Stomach (tissue), 8 donors: ENCODE measurements at regions not wholly inside any gene's neighbourhood (a gene's known extent, or its start where the extent isn't known, plus 50 kb on each side); places are given as distances from the start of the nearest gene placed in this dataset.

ENCODE experiments used
- DNase-seq, 2 donors: peaks; one replicate each; pipeline versions ENCODE4 v3.0.0 to v3.0.0-alpha.2; 2013 to 2019
- H3K27ac ChIP-seq, 5 donors: fragments of 200-600 bp in 4 of 5; sonication (generic) in 4 of 5; one replicate each; pipeline ENCODE4 v1.5.1; 2013 to 2019; ENCODE audit warnings: mild to moderate bottlenecking in 1 of 5, moderate library complexity in 1 of 5
- H3K27me3 ChIP-seq, 3 donors: fragments of 200-600 bp; sonication (generic); one replicate each; pipeline ENCODE4 v1.5.1; 2017 to 2019; ENCODE audit warnings: mixed run types in 1 of 3
- H3K36me3 ChIP-seq, 4 donors: fragments of 200-600 bp; sonication (generic); 1 replicate in 3 of 4; 2 replicates in 1 of 4; pipeline ENCODE4 v1.5.1; 2016 to 2019
- H3K4me1 ChIP-seq, 4 donors: fragments of 200-600 bp; sonication (generic); one replicate each; pipeline ENCODE4 v1.5.1; 2016 to 2019
- H3K4me3 ChIP-seq, 4 donors: fragments of 200-600 bp; sonication (generic) in 3 of 4; one replicate each; pipeline ENCODE4 v1.5.1; 2016 to 2019; ENCODE audit warnings: mild to moderate bottlenecking in 1 of 4
- H3K9me3 ChIP-seq, 4 donors: fragments of 200-600 bp; sonication (generic); one replicate each; pipeline ENCODE4 v1.5.1; 2016 to 2019
- EP300 ChIP-seq: sonication (generic); formaldehyde crosslinking; IDR thresholded peaks from one replicate; pipeline ENCODE4 v1.6.1; 2017; ENCODE audit warnings: antibody characterized with exemption
- POLR2A ChIP-seq, 4 donors: fragments of 450-650 bp; IDR thresholded peaks; one replicate each; pipeline ENCODE4 v1.6.1; 2016; ENCODE audit warnings: antibody characterized with exemption in 4 of 4, control low read depth in 2 of 4, mild to moderate bottlenecking in 1 of 4, moderate library complexity in 1 of 4
- POLR2AphosphoS5 ChIP-seq, 3 donors: sonication (generic); formaldehyde crosslinking; IDR thresholded peaks; one replicate each; pipeline ENCODE4 v1.6.1; 2016; ENCODE audit warnings: antibody characterized with exemption in 3 of 3
- WGBS, 5 donors: extraction: QIAGEN DNeasy Blood & Tissue Kit in 3 of 5; methylation state at CpG; one replicate each; pipeline versions ENCODE4 v1.1.5 to v1.1.7; 2013 to 2018; 5-methylcytosine and 5-hydroxymethylcytosine counted together
- intact Hi-C: fragments of 100-400 bp; cut with DNase I; formaldehyde crosslinking; loops from one replicate; pipeline ENCODE4 v1.15.1; 2023; ENCODE audit warnings: low total_unique reads
- TF ChIP-seq, protein P1 (sequence below), 7 experiments: fragments of 450-650 bp in 4 of 7; fragments of 200-600 bp in 3 of 7; sonication (generic) in 3 of 7; IDR thresholded peaks; one replicate each; pipeline ENCODE4 v1.5.1; 2016 to 2019; ENCODE audit warnings: antibody characterized with exemption in 7 of 7, control low read depth in 2 of 7, mild to moderate bottlenecking in 1 of 7
- donor health status: healthy with polysubstance abuse.
- donor health status: Bipolar disorder and iron deficiency.
- donor health status: healthy.

DNA sequence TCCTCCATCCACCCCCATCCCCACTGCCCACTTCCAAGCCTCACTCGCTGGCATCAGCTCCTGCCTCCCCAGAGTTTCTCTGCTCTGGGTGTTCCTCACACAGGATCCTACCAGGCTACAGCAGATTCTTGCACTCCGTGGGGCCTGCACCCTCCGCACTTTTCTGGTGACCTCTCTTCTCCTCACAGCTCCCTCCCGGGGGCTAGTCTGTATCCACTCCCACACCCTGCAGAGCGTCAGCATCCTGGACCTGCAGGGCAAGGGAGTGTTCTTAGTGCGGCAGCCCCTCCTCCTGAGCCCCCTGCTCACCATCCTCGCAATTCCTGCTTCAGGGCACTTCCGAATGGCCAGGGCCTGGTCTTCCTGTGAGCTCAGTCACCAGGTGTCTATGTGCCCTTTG, 224.2 kb downstream of the DLL1 start:
- H3K4me3 ChIP-seq: no peak overlapping the region
- no peak for TF ChIP-seq POLR2AphosphoS5 (IDR thresholded peaks at IDR 0.05)
- no peak for TF ChIP-seq EP300
- TF ChIP-seq, protein P1, sequence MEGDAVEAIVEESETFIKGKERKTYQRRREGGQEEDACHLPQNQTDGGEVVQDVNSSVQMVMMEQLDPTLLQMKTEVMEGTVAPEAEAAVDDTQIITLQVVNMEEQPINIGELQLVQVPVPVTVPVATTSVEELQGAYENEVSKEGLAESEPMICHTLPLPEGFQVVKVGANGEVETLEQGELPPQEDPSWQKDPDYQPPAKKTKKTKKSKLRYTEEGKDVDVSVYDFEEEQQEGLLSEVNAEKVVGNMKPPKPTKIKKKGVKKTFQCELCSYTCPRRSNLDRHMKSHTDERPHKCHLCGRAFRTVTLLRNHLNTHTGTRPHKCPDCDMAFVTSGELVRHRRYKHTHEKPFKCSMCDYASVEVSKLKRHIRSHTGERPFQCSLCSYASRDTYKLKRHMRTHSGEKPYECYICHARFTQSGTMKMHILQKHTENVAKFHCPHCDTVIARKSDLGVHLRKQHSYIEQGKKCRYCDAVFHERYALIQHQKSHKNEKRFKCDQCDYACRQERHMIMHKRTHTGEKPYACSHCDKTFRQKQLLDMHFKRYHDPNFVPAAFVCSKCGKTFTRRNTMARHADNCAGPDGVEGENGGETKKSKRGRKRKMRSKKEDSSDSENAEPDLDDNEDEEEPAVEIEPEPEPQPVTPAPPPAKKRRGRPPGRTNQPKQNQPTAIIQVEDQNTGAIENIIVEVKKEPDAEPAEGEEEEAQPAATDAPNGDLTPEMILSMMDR (IDR thresholded peaks at IDR 0.05): no peak
- TF ChIP-seq POLR2A (IDR thresholded peaks at IDR 0.05): no peak
- H3K27me3 ChIP-seq: peaks cover 0 to 11% (median 0%) of the 10 kb centered on the region in 3 donors
- 72 to 79% (median 74%) methylated on average over 7 to 8 of the region's 8 CpGs for WGBS, 5 donors
- DNase-seq: no peak
- peaks cover 0 to 7% (median 0%) of the 10 kb centered on the region in 4 donors for H3K4me1 ChIP-seq
- H3K27ac ChIP-seq: no peak overlapping the region
- intact Hi-C loops: no loop called here
- no peaks in the 10 kb centered on the region for H3K36me3 ChIP-seq
- H3K9me3 ChIP-seq: peaks cover 0 to 9% (median 3%) of the 10 kb centered on the region in 4 donors

DNA sequence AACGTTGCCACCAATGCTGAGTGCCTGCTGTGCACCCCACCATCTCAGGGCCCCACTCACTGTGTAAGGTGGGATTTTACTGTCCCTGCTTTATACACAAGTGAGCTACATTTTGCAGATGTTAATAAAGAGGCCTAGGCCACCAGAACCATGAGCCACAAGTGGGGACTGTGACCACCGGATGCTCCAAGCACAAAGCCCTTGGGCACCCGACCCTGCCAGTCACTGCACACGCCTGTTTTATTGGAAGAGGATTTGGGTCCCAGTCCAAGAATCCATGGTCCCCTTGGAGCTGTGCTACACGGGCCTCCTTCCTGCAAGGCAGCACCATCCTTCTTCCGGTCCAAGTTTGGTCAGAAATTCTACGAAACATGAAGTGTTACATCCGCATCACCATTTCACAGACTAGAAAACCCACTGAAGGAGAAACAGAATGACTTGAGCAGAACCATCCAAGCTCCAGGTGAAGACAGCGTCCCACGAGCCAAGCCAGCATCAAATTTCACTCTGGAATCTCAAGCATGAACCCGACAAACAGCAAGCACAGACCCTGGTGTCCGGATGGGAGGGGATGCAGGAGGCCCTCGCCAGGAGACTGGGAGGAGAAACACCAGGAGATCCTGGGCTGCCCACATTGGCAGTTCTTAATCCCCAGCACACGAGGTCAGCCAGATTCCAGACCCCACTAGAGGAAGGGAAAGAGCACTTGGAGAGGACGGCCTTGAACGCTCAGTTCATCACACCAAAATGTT, 226.9 kb downstream of the DLL1 start:
- Histone ChIP-seq H3K27ac (no peak overlapping the region), H3K4me1 (peaks cover 0 to 7% (median 0%) of the 10 kb centered on the region in 4 donors), H3K4me3 (no peak overlapping the region), H3K27me3 (peaks cover 0 to 11% (median 0%) of the 10 kb centered on the region in 3 donors), H3K9me3 (no peaks in the 10 kb centered on the region), H3K36me3 (no peaks in the 10 kb centered on the region)
- 63 to 71% (median 68%) methylated on average over 14 to 16 of the region's 16 CpGs for WGBS, 5 donors
- intact Hi-C loops: no loop called here
- peak; percentile 16 to 41 for DNase-seq
- TF ChIP-seq POLR2A (IDR thresholded peaks at IDR 0.05) (no peak), POLR2AphosphoS5 (IDR thresholded peaks at IDR 0.05) (no peak), EP300 (no peak)
- TF ChIP-seq, protein P1 (IDR thresholded peaks at IDR 0.05): no peak

DNA sequence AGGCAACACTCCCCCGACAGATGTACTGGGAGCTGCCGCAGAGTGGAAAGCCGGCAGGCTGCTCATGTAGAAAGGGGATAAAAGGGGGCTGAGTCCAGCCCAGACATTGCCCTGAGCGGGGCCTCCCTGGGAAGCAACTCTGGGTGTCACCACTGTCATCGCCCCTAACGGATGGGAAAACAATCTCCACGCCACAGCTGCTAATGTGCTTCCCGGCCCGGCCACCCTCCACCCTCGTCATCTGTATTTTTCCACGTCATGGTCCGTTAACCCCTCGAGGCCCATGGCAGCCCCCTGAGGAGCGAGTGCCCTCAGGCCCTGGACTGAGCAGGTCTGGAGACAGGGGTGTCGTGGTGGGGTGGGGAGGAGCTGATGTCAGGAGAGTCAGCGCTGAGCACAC, 227.4 kb downstream of the DLL1 start:
- Histone ChIP-seq H3K4me3 (no peak overlapping the region), H3K4me1 (peaks cover 0 to 7% (median 0%) of the 10 kb centered on the region in 4 donors), H3K27me3 (peaks cover 0 to 7% (median 0%) of the 10 kb centered on the region in 3 donors), H3K36me3 (no peaks in the 10 kb centered on the region), H3K9me3 (no peaks in the 10 kb centered on the region), H3K27ac (no peak overlapping the region)
- peak; percentile 21 to 44 for DNase-seq
- intact Hi-C loops: no loop called here
- TF ChIP-seq, protein P1 (IDR thresholded peaks at IDR 0.05): no peak
- TF ChIP-seq EP300 (no peak), POLR2A (IDR thresholded peaks at IDR 0.05) (no peak), POLR2AphosphoS5 (IDR thresholded peaks at IDR 0.05) (no peak)
- 61 to 65% (median 64%) methylated on average over 15 to 16 of the region's 16 CpGs for WGBS, 5 donors

DNA sequence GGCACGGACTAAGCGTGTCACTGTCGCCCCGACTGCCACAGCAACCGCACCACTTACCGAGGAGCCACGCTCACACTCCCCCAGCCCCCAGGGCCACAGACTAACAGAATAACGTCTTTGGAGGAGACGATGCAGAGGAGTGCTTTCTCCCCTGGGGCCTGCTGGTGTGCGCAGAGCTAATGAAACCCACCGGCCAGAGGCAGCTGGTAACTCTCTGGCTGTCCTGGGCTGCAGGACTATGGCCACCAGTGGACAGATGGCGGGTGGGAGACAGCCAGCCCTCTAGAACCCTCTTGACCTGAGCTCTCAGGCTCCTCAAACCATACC, 228.0 kb downstream of the DLL1 start:
- DNase-seq: peak in 1 of 2 donors; percentile 20
- TF ChIP-seq POLR2A (IDR thresholded peaks at IDR 0.05) (no peak), POLR2AphosphoS5 (IDR thresholded peaks at IDR 0.05) (no peak), EP300 (no peak)
- TF ChIP-seq, protein P1 (IDR thresholded peaks at IDR 0.05): no peak
- no peak overlapping the region for H3K4me3 ChIP-seq
- H3K27ac ChIP-seq: no peak overlapping the region
- peaks cover 0 to 7% (median 0%) of the 10 kb centered on the region in 4 donors for H3K4me1 ChIP-seq
- H3K27me3 ChIP-seq: peaks cover 0 to 4% (median 0%) of the 10 kb centered on the region in 3 donors
- H3K9me3 ChIP-seq: no peaks in the 10 kb centered on the region
- no peaks in the 10 kb centered on the region for H3K36me3 ChIP-seq
- 75 to 97% (median 94%) methylated on average over 6 to 12 of the region's 12 CpGs for WGBS, 5 donors
- intact Hi-C loops: no loop called here
